Endothelial cell of umbilical vein (primary cell): ENCODE measurements at regions not wholly inside any gene's neighbourhood (a gene's known extent, or its start where the extent isn't known, plus 50 kb on each side); places are given as distances from the start of the nearest gene placed in this dataset.

Experiments used
- BruUV-seq: library from RNA; stranded (reverse); fragments of 400-500 nt; replicated peaks from 2 replicates; lab custom pipeline; 2021; lab: Mats Ljungman, UMichigan
- CTCF ChIA-PET: fragments of 300-600, 350-600 bp; sonication (Branson Sonifier 250); formaldehyde crosslinking; loops from one replicate; lab custom pipeline; 2021; ENCODE audit warnings: antibody characterized with exemption, inconsistent platforms; lab: Charles Lee
- POLR2A ChIA-PET: fragments of 300-600, 350-600 bp; sonication (Branson Sonifier 250); formaldehyde crosslinking; loops from one replicate; lab custom pipeline; 2021; ENCODE audit warnings: antibody characterized with exemption, inconsistent platforms; lab: Charles Lee
- DNase-seq: peaks from one replicate; pipeline ENCODE4 v3.0.0-alpha.2; 2011; ENCODE audit warnings: low read depth, low spot score
- FAIRE-seq: peaks from 2 replicates; lab custom pipeline; 2011; peaks lifted over from hg19 to GRCh38; lab: Jason Lieb, UNC
- H2AFZ ChIP-seq: 2 replicates; pipeline ENCODE4 v1.6.0; 2012; ENCODE audit warnings: low read depth, low read length, control low read depth, inconsistent platforms
- H3K27ac ChIP-seq: 2 replicates; pipeline ENCODE4 v1.5.1; 2011; ENCODE audit warnings: low read depth, mild to moderate bottlenecking, control low read depth, low read length, moderate library complexity; ENCODE audit not compliant: insufficient read depth
- H3K27me3 ChIP-seq, 2 experiments: 2 replicates each; pipeline versions ENCODE4 v1.6.0 to v1.6.1; 2011; ENCODE audit warnings: low read length in 2 of 2, mixed read lengths in 1 of 2; ENCODE audit not compliant: control insufficient read depth in 2 of 2, insufficient read depth in 2 of 2
- H3K36me3 ChIP-seq, 2 experiments: 2 replicates in 1 of 2; 3 replicates in 1 of 2; pipeline ENCODE4 v1.5.1; 2011; ENCODE audit warnings: low read length in 2 of 2, mild to moderate bottlenecking in 1 of 2, moderate library complexity in 1 of 2; ENCODE audit not compliant: control insufficient read depth in 2 of 2, insufficient read depth in 2 of 2; ENCODE audit errors: extremely low read depth in 1 of 2
- H3K4me1 ChIP-seq: 3 replicates; pipeline ENCODE4 v1.5.1; 2011; ENCODE audit warnings: mild to moderate bottlenecking, low read length; ENCODE audit not compliant: control insufficient read depth, insufficient read depth; ENCODE audit errors: extremely low read depth
- H3K4me2 ChIP-seq: 2 replicates; pipeline ENCODE4 v1.6.1; 2011; ENCODE audit warnings: low read length, control low read depth, mixed read lengths; ENCODE audit not compliant: insufficient read depth
- H3K4me3 ChIP-seq, 3 experiments: fragments of 200-600 bp in 1 of 3; sonication (generic), shearing (Covaris generic) in 1 of 3; replicated peaks in 1 of 3; 2 replicates each; pipeline ENCODE4 v1.5.1; 2011 to 2016; ENCODE audit warnings: control low read depth in 3 of 3, low read length in 3 of 3, mild to moderate bottlenecking in 2 of 3, inconsistent platforms in 1 of 3, low read depth in 1 of 3, moderate library complexity in 1 of 3; ENCODE audit not compliant: insufficient read depth in 1 of 3
- H3K79me2 ChIP-seq: 2 replicates; pipeline ENCODE4 v1.6.0; 2012; ENCODE audit warnings: low read length, inconsistent platforms; ENCODE audit not compliant: control insufficient read depth, insufficient read depth
- H3K9ac ChIP-seq: replicated peaks from 2 replicates; pipeline ENCODE3; 2011; ENCODE audit warnings: low read length, control low read depth; ENCODE audit not compliant: insufficient read depth; ENCODE audit errors: extremely low read depth
- H3K9me1 ChIP-seq: replicated peaks from 3 replicates; pipeline ENCODE4 v1.6.0; 2011; ENCODE audit warnings: mild to moderate bottlenecking, low read length; ENCODE audit not compliant: control insufficient read depth, insufficient read depth; ENCODE audit errors: extremely low read depth
- H3K9me3 ChIP-seq: replicated peaks from 2 replicates; pipeline ENCODE4 v1.5.1; 2012; ENCODE audit warnings: low read length, inconsistent platforms; ENCODE audit not compliant: control insufficient read depth, insufficient read depth
- H4K20me1 ChIP-seq: replicated peaks from 2 replicates; pipeline ENCODE3; 2011; ENCODE audit warnings: mild to moderate bottlenecking, low read length; ENCODE audit not compliant: control insufficient read depth, insufficient read depth; ENCODE audit errors: extremely low read depth
- EZH2 ChIP-seq: IDR thresholded peaks from 2 replicates; pipeline ENCODE4 v1.6.1; 2012; ENCODE audit warnings: borderline replicate concordance, low read depth, mild to moderate bottlenecking, moderate library complexity, low read length, inconsistent platforms; ENCODE audit not compliant: severe bottlenecking
- FOS ChIP-seq: IDR thresholded peaks from 2 replicates; pipeline ENCODE4 v1.6.1; 2011; ENCODE audit warnings: mild to moderate bottlenecking, low read length, moderate library complexity, borderline replicate concordance; ENCODE audit not compliant: insufficient read depth
- GATA2 ChIP-seq: IDR thresholded peaks from 2 replicates; pipeline ENCODE4 v1.7.0; 2011; ENCODE audit warnings: low read depth, mild to moderate bottlenecking, moderate library complexity, mixed read lengths, low read length; ENCODE audit not compliant: insufficient read length, insufficient read depth
- JUN ChIP-seq: IDR thresholded peaks from 2 replicates; pipeline ENCODE4 v1.6.1; 2011; ENCODE audit warnings: borderline replicate concordance, low read depth; ENCODE audit not compliant: insufficient read length, insufficient read depth
- MYC ChIP-seq: IDR thresholded peaks from one replicate; pipeline ENCODE4 v1.6.1; 2011; ENCODE audit warnings: mild to moderate bottlenecking, low read depth, low read length
- POLR2A ChIP-seq: IDR thresholded peaks from 2 replicates; pipeline ENCODE4 v1.6.1; 2012; ENCODE audit warnings: low read depth, mild to moderate bottlenecking, control low read depth, low read length
- POLR2AphosphoS5 ChIP-seq: IDR thresholded peaks from 2 replicates; pipeline ENCODE4 v1.6.1; 2012; ENCODE audit warnings: low read depth, mild to moderate bottlenecking, control low read depth, low read length, moderate library complexity; ENCODE audit not compliant: insufficient read depth
- dilution Hi-C: fragments of 300-500 bp; cut with MboI; formaldehyde crosslinking; loops from one replicate; pipeline ENCODE4 v1.15.0; 2019; ENCODE audit warnings: low sequenced_read_pairs; ENCODE audit not compliant: extremely low pct_ligation_motif_present
- intact Hi-C: fragments of 100-400 bp; cut with micrococcal nuclease; formaldehyde crosslinking; loops from one replicate; pipeline ENCODE4 v1.10.0; 2022
- TF ChIP-seq, protein P1 (sequence below), 2 donors: IDR thresholded peaks; 1 replicate in 1 of 2; 2 replicates in 1 of 2; pipeline ENCODE4 v1.5.1; 2011; ENCODE audit warnings: low read length in 2 of 2, mild to moderate bottlenecking in 2 of 2, moderate library complexity in 2 of 2, control low read depth in 1 of 2, inconsistent platforms in 1 of 2, low read depth in 1 of 2; ENCODE audit not compliant: insufficient read depth in 1 of 2; ENCODE audit errors: extremely low read depth in 1 of 2
- TF ChIP-seq, protein P2 (sequence below): IDR thresholded peaks from 2 replicates; pipeline ENCODE4 v1.6.1; 2011; ENCODE audit not compliant: insufficient read depth, insufficient read length

- no peak overlapping the region for H2AFZ ChIP-seq
- CTCF ChIA-PET: no interaction called here
- DNase-seq: no peak
- no peak for TF ChIP-seq POLR2AphosphoS5
- TF ChIP-seq, protein P1, sequence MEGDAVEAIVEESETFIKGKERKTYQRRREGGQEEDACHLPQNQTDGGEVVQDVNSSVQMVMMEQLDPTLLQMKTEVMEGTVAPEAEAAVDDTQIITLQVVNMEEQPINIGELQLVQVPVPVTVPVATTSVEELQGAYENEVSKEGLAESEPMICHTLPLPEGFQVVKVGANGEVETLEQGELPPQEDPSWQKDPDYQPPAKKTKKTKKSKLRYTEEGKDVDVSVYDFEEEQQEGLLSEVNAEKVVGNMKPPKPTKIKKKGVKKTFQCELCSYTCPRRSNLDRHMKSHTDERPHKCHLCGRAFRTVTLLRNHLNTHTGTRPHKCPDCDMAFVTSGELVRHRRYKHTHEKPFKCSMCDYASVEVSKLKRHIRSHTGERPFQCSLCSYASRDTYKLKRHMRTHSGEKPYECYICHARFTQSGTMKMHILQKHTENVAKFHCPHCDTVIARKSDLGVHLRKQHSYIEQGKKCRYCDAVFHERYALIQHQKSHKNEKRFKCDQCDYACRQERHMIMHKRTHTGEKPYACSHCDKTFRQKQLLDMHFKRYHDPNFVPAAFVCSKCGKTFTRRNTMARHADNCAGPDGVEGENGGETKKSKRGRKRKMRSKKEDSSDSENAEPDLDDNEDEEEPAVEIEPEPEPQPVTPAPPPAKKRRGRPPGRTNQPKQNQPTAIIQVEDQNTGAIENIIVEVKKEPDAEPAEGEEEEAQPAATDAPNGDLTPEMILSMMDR (IDR thresholded peaks at IDR 0.05; ENCODE audit: extremely low read depth in 1 of 2, insufficient read depth in 1 of 2, low read depth in 1 of 2, low read length in 2 of 2): no peak
- no peak for TF ChIP-seq MYC
- TF ChIP-seq FOS: no peak
- TF ChIP-seq JUN: no peak
- no peak for TF ChIP-seq POLR2A
- no peak for TF ChIP-seq GATA2
- TF ChIP-seq, protein P2, sequence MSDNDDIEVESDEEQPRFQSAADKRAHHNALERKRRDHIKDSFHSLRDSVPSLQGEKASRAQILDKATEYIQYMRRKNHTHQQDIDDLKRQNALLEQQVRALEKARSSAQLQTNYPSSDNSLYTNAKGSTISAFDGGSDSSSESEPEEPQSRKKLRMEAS: no peak
- TF ChIP-seq EZH2: no peak
- dilution Hi-C loops: no loop called here
- no peak overlapping the region for H3K9ac ChIP-seq
- no peaks in the 10 kb centered on the region for H3K79me2 ChIP-seq
- H3K4me2 ChIP-seq: no peak overlapping the region
- H3K4me3 ChIP-seq: no peak overlapping the region
- H3K27me3 ChIP-seq: no peaks in the 10 kb centered on the region
- BruUV-seq: no TSS peak
- FAIRE-seq: no peak
- H3K9me1 ChIP-seq: no peaks in the 10 kb centered on the region
- POLR2A ChIA-PET: no interaction called here
- H3K36me3 ChIP-seq: no peaks in the 10 kb centered on the region
- intact Hi-C loops: no loop called here
- no peaks in the 10 kb centered on the region for H3K4me1 ChIP-seq
- H4K20me1 ChIP-seq: no peaks in the 10 kb centered on the region
- H3K9me3 ChIP-seq: no peaks in the 10 kb centered on the region
- H3K27ac ChIP-seq: no peak overlapping the region
Measured at GRCh38 chr7:24422441-24423010, 138.5 kb downstream of the NPY start.
